Inferior parietal cortex (tissue), 1 donor: ENCODE measurements at regions not wholly inside any gene's neighbourhood (a gene's known extent, or its start where the extent isn't known, plus 50 kb on each side); places are given as distances from the start of the nearest gene placed in this dataset.

Experiments used
- DNase-seq: peaks from one replicate; pipeline ENCODE4 v3.0.0-alpha.2; 2016; ENCODE audit errors: extremely low spot score

DNA sequence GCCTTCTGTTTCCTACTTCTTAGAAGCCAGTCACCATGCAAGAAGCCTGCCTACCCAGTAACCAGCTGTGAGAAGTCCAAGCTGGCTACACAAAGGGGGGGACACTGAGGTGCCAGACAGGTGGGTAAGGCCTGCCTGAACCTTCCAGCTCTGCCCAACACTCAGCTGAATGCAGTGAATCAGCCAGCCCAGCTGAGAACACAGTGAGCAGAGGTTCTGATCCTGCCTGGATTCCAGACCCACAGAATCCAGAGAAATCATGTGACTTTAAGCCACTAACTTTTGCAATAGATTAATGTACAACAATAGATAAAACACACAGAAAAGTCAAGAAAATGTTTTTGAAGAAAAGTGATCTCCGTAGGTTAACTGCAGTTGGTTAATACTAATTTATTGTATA is 151.7 kb downstream of the EFNB2 start:
- no peak for DNase-seq

DNA sequence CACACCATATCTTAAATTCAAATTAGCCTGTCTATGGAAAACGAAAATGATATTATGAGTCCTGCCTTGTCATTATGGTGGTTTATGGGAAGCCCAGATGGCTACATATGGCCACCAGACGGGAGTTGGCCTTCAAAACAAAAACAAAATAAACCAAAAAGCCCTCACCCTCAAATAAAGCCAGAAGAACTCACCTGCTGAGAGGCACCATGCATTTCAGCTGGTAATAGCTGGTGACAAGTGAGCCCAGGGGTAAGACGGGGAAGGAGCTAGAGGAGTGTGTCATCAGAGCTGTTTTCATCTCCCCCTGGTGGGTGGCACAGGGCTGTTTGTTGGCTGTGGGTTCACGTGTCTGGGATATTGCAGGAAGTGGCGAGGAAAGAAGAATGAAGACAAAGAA is 152.9 kb downstream of the EFNB2 start:
- no peak for DNase-seq

DNA sequence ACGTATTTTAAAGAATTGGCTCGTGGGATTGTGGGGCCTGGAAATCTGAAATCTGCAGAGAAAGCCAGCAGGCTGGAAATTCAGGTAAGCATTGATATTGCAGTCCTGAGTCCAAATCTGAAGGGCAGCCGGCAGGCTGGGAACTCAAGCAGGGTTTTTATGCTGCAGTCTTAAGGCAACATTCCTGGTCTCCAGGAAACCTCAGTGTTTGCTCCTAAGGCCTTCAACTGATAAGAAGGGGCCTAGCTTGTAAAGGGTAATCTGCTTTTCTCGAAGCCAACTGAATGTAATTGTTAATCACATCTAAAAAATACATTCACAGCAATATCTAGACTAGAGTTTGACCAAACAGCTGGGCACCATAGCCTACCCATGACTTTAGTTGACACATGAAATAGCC is 154.4 kb downstream of the EFNB2 start:
- DNase-seq, result no peak

DNA sequence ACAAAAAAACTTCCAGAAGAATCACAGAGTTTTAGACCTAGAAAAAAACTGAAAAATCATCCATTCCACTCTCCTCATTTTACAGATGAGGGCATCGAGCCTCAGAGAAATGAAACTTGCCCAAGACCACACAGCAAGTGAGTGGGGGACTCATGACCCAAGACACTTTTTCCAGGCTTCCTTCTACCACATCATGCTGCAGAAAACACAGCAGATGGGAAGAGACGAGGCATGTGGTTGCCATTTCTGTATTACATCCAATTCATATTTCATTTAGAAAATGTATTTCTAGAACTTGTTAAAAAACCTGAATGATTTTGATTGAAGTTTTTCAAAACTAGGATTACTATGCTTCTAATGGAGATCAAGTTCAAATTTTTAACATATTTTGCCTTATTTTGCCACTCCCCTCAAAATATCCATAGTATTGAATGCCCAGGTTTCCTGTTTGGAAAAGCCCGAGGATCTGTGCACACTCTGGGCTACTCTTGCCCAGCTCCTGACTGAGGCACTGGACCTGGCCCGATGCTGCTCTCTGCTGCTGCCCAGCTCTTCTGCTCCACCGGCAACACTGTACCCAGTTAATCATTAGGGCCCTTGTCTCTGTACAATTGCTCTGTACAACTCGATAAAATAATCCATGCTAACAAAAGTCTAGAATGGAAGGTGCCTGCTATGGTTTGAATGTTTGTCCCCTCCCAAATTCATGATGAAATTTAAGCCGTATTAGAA is 157.4 kb downstream of the EFNB2 start:
- DNase-seq, result no peak

DNA sequence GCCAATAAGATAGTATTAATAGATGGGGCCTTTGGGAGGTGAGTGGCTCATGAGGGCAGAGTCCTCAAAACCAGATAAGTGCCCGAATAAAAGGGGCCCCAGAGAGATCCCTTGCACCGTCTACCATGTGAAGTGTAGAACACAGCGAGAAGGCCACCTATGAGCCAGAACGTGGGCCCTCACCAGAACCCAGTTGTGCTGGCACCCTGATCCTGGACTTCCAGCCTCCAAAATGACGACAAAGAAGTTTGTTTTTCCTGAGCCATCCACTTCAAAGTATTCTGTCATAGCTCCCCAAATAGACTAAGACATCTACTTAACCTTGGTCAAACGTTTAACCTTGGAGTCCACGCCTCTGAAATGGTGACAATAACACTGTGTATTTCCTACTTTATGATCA is 158.1 kb downstream of the EFNB2 start:
- no peak for DNase-seq

DNA sequence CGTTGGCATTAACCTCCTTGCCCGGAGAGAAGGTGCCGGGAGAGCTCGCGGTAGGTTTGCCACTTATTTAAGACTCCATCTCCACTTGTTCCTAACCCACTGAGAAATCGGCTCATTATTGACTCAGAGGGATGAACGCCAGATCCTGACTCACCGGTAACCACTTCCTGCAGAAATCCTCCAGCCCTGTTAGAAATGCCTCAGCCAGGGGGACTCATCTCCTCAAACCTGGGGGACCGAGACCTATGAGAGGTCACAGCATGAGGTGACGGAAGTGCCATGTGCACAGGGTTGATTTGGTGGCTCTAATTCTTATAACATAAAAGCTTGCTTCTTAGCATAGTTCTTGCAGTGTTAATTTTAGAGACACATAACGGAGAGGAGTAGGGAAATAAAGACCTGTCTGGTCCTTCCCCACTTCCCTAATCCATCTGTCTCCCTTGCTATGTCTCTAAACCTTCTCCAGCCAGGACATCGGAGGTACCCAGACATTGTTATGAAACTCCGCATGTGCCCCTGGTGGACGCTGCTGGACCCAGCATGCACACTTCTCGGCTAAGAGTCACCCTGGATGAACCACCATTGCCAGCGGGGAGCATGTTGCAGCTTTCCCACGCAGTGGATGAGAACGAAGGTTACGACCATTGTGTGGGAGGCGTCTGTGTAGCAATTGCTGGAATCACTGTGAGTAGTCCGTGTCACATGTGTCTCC is 158.9 kb downstream of the EFNB2 start:
- DNase-seq, result no peak

DNA sequence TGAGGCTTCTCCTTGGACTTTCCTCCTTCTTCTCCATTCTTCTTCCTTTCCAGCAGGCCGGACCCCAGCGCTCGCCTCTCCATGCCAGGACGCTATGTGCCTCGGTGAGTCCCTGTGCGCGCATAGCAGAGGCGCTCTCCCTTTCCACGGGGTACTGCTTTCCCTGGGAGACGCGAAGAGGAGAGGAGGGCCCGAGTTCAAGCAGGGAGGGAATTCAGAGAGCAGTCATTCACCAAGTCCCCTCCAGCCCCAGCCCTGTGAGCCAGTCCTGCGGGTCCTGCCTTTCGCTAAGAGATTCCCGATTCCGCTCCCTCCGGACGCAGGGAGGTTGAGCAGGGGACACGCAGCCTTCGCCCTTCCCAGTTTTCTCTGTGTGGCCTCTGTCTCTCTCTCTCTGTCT is 160.4 kb downstream of the EFNB2 start:
- DNase-seq, result no peak

DNA sequence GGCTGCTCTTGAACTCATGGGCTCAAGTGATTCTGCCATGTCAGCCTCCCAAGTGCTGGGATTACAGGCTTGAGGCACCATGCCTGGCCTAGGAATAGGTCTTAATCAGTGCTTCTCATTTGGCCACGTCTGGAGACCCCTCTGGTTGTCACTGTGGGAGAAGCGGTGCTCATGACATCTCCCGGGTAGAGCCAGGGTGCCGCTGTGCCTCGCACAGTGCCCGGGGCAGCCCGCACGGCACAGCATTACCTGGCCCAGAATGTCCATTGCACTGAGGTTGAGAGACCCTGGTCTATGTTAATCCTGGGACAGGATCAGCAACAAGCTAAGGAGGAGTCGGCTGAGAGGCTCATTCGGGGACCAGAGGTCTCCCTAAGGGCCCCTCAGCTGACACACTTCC is 160.8 kb downstream of the EFNB2 start:
- DNase-seq, result no peak

DNA sequence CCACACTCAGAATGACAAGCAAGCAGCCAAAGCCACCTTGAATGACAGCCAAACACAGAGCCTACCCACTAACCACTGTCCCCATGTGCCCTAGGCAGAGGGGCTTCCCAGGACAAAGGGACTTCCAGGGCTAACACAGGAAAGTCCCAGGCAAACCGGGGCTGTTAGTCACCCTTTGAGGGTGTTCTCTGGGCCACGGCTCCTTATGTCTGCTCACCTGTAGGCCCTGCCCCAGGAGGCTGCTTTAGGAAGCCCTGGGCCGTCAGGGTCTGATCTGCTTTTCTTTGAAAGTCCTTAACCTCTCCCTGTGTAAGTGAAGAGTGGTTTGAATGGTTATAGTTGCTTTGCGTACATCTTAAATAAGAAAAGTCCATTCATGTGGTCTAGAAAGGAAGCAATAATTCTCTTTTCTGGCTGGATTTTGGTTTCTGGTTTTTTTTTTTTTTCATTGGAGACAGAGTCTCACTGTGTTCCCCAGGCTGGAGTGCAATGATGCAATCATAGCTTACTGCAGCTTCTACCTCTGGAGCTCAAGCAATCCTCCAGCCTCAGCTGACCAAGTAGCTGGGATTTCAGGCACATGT is 161.4 kb downstream of the EFNB2 start:
- no peak for DNase-seq

DNA sequence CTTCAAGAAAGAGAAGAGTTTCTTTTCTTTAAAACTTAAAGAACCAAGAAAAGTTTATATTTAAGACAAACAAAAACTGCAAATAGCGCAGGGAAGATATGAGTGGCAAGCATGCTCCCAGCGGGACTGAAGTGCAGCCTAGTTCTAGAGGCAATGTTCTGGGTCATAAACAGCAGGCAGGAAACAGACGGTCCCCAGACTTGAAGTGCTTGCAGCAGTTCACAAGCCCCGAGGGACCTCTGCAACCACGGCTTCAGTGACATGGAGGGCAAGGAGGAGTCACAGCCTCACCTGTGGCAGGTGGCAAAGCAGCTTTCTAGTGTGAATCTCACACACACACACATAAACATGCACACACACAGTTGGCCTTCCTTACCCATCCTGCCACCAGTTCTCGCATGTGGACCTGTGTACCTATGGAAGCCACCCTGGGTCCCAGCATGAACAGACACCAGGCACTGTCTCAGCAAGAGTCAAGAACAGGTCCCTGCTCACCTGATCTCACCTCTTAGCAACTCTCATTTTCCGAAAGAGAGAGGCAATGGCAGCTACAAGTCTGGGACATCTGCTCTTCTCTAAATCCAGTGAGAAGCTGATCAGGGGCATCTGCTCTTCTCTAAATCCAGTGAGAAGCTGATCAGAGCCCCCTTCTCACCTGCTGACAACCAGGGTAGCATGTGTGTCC is 162.0 kb downstream of the EFNB2 start:
- no peak for DNase-seq

DNA sequence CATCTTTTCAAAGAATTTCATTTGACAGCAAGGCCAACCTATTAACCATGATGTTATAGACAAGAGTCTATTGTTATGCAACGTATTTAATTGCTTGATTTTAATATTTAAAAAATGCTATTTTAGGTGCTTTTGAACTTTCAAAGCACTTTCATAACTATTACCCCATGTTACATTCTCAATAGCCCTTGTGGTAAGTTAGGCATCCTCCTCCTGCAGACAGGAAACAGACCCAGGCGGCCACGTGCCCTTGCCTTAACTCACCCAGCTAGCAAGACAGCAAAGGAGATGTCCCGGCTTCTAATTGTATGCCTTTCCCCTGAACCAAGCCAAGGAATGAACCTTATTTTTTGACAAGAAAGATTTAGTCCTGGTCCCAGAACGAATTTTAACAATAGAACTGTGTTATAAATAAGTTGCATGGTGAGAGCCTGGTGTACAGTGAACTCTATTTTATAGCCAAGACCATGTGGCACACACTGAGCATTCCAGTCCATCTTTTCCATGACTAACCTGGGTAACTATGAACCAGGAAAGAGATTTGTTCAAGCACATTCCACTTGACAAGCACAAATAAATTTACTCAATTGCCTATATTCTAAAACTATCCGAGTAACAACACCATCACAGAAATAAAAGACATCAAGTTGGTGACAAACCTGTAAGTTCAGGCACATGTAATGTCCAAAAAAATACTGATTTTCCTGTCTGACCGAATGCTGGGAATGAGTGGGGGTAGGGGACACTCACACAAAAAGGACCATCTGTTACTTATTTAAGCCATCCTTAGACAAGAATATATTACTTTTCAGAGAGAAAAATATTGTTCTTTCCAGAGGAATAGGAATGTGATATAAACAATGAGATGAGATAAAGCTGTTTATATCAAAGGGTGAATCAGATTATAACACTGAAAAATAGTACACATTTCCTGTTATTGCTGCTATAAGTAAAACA is 163.0 kb downstream of the EFNB2 start:
- no peak for DNase-seq

DNA sequence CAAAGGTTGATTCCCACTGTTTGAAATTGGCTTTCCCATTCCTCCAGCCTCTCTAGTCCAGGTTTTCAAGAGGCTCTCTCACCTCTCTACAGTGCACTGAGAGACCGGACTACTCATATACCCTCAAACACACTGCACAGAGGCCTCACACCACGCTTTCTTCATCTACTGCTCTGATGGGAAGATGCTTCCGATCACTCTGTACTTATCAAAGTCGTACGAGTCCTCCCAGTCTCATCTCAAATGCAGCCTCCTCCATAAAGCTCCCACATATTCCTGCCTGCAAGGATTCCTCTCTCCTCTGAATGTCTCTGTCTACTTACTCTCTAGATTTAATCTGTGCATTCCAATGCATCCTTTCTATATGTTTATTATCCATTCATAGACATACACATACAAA is 164.4 kb downstream of the EFNB2 start:
- no peak for DNase-seq

DNA sequence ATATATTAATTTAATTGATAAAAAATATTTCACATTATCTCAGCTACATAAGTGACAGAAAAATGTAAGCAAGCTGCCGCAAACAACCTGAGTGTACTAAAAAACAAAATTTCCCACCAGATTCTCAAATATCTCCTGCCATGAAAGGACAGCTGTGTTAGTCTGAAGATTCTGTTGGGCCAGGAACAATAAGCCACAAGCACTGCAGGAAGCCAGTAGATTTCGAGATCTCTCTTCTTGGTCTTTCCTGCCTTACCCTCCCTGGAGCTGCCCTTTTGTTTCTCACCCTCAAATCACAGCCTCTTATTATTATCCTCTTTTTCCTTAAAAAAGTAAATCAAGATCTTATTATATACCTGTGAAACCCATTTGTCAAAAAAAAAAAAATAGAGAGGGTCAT is 165.6 kb downstream of the EFNB2 start:
- DNase-seq, result no peak

DNA sequence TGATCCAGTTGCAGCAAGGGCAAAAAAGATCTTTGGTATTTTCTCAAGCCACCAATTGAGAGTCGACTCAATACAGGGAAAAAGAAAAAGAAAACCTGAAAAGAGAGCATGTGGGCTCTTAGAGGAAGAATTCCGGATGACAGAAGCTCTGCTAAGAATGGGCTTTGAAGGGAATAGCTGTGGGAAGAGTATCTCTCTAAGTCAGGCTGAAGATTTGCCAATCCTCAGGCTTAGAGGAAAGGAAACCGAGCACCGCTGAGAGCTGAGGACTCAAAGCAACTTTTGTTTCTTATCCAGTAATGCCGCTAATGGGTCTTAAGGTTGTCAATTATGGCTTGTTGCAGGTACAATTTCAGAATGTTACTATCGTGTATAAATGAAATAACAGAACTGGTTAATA is 166.4 kb downstream of the EFNB2 start:
- DNase-seq, result no peak

DNA sequence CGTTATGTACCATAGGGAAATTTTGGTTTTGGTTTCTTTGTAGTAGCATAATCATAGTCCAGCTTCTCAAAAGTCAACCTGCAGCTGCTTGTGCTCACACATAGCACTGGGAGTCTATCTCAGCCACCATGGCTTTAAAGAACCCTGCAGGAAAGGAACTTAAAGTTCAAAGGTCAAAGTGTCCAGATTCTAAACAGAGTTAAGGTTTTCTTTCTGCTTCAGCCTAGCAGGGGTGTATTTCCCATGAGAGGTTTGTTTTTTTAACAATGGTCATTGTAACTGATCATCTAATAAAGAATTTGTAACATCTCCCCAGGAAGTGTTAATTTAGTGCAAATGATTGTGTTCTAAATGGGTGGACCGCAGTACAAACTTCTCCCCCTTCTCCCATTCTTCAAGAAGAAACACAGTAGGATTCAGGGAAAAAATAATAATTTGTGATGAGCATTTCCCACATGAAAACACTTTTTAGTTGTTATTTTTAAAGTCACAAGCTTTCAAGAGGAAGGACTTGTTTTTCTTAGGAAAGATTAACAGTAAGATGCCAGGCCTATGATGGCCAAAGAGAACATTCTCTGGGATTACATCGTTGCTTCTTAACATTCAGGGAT is 168.0 kb downstream of the EFNB2 start:
- DNase-seq, result no peak

DNA sequence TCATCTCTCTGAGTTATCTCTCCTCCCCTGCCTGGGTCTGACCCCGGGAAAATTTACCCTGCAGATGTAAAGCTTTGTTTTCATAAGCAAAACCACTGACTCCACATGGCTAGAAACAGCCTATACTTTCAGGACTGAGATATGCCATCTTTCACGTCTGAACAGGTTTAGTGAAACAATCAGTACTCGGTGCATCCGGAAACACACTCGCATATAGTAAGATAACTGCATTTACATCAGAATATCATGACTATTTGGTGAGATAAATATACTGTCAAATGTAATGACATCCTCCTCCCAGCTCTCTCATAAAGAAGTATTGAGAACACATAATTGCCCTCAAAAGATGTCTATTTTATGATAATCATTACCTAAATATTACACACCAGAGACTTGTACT is 172.8 kb downstream of the EFNB2 start:
- no peak for DNase-seq

DNA sequence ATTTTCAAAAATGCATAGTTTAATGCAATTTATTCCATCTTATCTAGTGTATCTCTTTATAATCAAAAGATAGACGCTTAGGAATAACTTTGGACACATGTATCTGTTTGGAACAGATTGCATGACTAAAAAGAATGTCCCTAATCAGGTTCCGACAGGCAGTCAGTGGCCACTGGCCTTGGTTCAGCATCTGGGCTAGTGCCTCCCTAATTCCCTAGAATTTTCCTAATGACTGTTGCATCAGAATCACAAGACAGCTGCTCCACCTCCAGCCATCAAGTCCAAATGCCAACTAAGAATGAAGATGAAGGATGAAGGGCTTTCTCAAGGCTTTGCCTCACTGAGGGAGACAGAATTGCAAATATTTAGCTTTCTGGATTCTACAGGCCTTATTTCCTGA is 173.8 kb downstream of the EFNB2 start:
- DNase-seq, result no peak

DNA sequence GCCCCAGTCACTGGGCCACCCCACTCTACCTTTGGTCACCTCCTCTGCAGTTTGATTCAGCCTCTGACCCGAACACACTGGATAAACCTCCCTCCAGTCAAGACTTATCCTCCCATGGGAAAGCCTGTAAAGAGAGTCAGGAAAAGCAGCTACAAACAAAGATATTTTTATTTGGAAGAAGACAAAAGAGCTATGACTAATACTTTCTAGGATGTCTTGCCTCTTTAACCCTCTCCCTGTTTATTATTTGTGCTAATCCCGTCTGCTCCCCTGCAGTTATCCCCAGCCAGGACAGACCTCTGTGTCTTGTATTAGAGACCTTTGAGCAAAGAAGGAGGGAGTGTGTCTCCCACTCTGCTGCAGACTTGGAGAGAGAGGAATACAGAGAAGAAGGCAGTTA is 178.3 kb downstream of the EFNB2 start:
- no peak for DNase-seq

DNA sequence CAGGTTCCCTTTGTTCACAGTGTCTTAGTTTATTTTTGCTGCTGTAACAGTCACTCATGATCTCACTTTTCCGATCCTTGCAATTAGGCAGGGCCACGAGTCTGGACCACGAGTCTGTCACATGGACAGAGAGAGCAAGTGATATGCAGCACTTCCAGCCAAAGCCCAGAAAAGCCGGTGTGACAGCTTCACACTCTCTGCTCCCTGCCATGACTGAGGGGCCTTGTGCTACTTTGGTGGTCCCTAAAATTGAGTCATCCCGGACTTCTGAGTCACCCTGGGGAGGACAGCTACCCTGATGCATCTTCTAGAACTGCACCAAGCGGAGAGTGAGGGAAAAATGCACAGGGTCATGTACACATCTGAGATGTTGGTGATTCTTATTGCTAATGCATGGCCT is 179.6 kb downstream of the EFNB2 start:
- DNase-seq, result no peak

DNA sequence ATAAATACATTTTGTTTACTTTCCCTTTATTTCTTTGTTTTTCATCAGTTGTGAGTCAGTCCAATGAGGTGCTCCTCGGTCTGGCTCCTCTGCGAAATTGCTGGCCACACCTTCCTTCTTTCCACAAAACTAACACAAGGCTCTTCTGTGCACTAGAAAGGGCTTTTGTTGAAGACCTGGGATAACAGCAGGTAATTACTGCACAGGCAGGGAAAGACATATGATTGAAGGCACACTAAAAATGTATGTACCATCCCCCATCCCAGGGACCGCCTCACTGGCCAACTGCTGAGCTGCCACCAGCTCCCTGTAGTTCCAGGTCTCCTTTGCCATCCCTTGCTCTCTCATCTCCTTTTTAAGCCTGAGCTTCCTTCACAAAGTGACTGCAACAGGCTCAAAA is 180.5 kb downstream of the EFNB2 start:
- DNase-seq, result no peak

DNA sequence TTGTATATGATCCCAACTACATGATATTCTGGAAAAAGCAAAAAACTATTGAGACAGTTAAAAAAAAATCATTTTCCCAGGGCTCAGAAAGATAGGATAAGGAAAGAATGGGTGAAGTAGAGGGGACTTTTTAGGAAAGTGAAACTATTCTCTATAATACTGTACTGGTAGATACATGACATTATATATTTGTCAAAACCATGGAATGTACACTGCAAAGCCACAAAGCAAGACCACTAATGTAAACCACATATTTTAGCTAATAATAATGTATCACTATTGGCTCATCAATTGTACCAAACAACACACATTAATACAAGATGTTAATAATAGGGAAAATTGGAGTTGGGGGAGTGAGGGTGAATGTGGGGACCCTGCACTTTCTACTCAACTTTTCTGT is 182.6 kb downstream of the EFNB2 start:
- no peak for DNase-seq
